Colonic mucosa (tissue), 4 donors: ENCODE measurements at regions not wholly inside any gene's neighbourhood (a gene's known extent, or its start where the extent isn't known, plus 50 kb on each side); places are given as distances from the start of the nearest gene placed in this dataset.

Source experiments
- DNase-seq: peaks from one replicate; pipeline ENCODE4 v3.0.0-alpha.2; 2020
- H3K27ac ChIP-seq: fragments of 200-600 bp; one replicate; pipeline ENCODE4 v1.8.0; 2021
- H3K27me3 ChIP-seq: fragments of 200-600 bp; one replicate; pipeline ENCODE4 v1.8.0; 2021
- H3K36me3 ChIP-seq: fragments of 200-600 bp; one replicate; pipeline ENCODE4 v1.8.0; 2021
- H3K4me1 ChIP-seq: fragments of 200-600 bp; one replicate; pipeline ENCODE4 v1.8.0; 2021; ENCODE audit warnings: mild to moderate bottlenecking
- H3K4me3 ChIP-seq: fragments of 200-600 bp; one replicate; pipeline ENCODE4 v1.8.0; 2021
- H3K9ac ChIP-seq, 2 donors: one replicate each; pipeline ENCODE4 v1.7.0; 2013; ENCODE audit warnings: control low read depth in 2 of 2, low read depth in 2 of 2, low read length in 2 of 2
- H3K9me3 ChIP-seq: fragments of 200-600 bp; one replicate; pipeline ENCODE4 v1.8.0; 2021
- intact Hi-C: fragments of 100-400 bp; cut with DNase I; formaldehyde crosslinking; loops from one replicate; pipeline ENCODE4 v1.14.1; 2022
- TF ChIP-seq, protein P1 (sequence below): fragments of 200-600 bp; IDR thresholded peaks from one replicate; pipeline ENCODE4 v1.8.0; 2022; ENCODE audit warnings: antibody characterized with exemption, mild to moderate bottlenecking
- donor health status: healthy.
- donor health status: DM: no; HTN: no; CAD: no.
- donor health status: DM: no; HTN: no; CAD: no.

- Histone ChIP-seq H3K27ac (no peak overlapping the region), H3K9ac (no peak overlapping the region)
- TF ChIP-seq, protein P1, sequence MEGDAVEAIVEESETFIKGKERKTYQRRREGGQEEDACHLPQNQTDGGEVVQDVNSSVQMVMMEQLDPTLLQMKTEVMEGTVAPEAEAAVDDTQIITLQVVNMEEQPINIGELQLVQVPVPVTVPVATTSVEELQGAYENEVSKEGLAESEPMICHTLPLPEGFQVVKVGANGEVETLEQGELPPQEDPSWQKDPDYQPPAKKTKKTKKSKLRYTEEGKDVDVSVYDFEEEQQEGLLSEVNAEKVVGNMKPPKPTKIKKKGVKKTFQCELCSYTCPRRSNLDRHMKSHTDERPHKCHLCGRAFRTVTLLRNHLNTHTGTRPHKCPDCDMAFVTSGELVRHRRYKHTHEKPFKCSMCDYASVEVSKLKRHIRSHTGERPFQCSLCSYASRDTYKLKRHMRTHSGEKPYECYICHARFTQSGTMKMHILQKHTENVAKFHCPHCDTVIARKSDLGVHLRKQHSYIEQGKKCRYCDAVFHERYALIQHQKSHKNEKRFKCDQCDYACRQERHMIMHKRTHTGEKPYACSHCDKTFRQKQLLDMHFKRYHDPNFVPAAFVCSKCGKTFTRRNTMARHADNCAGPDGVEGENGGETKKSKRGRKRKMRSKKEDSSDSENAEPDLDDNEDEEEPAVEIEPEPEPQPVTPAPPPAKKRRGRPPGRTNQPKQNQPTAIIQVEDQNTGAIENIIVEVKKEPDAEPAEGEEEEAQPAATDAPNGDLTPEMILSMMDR = no peak
Measured at GRCh38 chr3:181782306-181782954, 70.7 kb downstream of the SOX2 start.

GRCh38 chr3:181790561-181790960 lies 78.8 kb downstream of the SOX2 start:
- TF ChIP-seq, protein P1 = no peak
- H3K9me3 ChIP-seq = no peaks in the 10 kb centered on the region
- no peak for DNase-seq
- H3K27ac ChIP-seq = no peak overlapping the region
- no peak overlapping the region for H3K4me3 ChIP-seq
- H3K27me3 ChIP-seq = no peaks in the 10 kb centered on the region
- no peaks in the 10 kb centered on the region for H3K36me3 ChIP-seq
- H3K4me1 ChIP-seq = no peaks in the 10 kb centered on the region
- intact Hi-C loops = no loop called here
- no peak overlapping the region for H3K9ac ChIP-seq

More at GRCh38 chr3:181782306-181782954, 70.7 kb downstream of the SOX2 start:
- DNase-seq = no peak
- intact Hi-C loops = no loop called here
- no peaks in the 10 kb centered on the region for H3K36me3 ChIP-seq
- no peak overlapping the region for H3K4me3 ChIP-seq
- no peaks in the 10 kb centered on the region for H3K9me3 ChIP-seq
- H3K4me1 ChIP-seq = no peaks in the 10 kb centered on the region
- no peaks in the 10 kb centered on the region for H3K27me3 ChIP-seq

DNA sequence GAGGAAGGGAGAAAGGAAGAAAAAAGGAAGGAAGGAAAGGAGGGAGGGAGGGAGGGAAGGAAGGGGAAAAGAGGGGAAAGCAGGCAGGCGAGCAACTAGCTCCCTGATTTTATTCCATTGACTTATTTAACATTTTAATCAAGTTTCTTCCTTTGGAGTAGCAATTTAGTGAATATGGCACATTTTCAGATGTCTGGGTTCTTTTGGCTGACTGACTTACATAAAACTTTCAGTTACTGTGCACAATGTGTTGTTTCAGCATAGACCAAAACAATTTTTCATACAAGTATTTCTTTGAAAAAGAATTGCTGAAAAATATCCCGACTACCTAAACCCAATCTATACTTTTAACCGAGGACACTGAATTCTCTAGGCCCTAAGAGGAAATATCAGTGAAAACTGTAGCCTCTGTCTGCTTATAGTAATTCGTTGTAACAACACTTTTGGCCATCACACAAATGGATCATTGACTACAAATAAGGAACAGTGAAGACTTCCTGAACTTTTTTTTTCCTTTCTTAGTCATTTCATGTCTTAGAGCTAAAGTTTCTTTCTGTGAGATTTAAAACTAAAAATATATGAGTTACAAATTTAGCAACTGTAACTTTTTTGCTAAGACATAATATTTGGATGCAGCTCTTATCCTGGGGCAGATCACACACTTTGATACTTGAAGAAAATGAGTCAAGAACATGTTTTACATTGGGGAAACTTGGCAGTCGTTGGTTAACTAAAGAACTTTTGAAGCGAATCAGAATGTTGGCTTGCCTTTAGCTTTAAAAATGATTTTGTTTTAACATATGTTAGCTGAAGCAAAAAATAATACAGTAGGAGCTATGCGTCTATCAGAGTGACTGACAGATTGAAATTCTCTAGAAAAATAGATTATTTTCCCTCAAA lies 79.6 kb downstream of the SOX2 start:
- DNase-seq = no peak
- TF ChIP-seq, protein P1 = no peak
- no peak overlapping the region for H3K27ac ChIP-seq
- H3K4me3 ChIP-seq = no peak overlapping the region
- H3K4me1 ChIP-seq = no peaks in the 10 kb centered on the region
- H3K27me3 ChIP-seq = no peaks in the 10 kb centered on the region
- H3K9ac ChIP-seq = no peak overlapping the region
- no peaks in the 10 kb centered on the region for H3K9me3 ChIP-seq
- intact Hi-C loops = no loop called here
- no peaks in the 10 kb centered on the region for H3K36me3 ChIP-seq

DNA sequence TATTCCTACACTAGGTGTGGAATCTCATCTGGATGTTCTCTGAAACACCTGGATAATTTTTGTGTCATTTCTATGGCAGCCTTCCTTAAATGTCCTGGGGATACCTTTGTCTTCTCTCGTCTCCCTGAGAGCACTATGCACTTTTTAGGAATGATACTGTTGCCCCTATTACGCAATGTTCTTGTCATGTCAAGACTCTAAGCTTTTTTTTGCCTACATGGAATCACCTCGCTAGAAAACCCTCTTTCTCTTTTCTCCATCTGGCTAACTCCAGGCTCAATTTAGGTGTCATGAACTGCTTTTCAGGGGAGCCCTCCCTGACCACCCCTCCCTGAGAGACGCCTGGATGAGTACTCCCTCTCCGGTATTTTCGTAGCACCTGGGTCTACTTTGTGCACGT lies 81.3 kb downstream of the SOX2 start:
- TF ChIP-seq, protein P1 = no peak
- no peak for DNase-seq
- H3K36me3 ChIP-seq = no peaks in the 10 kb centered on the region
- H3K4me1 ChIP-seq = no peaks in the 10 kb centered on the region
- H3K4me3 ChIP-seq = no peak overlapping the region
- no peaks in the 10 kb centered on the region for H3K27me3 ChIP-seq
- intact Hi-C loops = no loop called here
- H3K9me3 ChIP-seq = no peaks in the 10 kb centered on the region
- H3K9ac ChIP-seq = no peak overlapping the region
- H3K27ac ChIP-seq = no peak overlapping the region

DNA sequence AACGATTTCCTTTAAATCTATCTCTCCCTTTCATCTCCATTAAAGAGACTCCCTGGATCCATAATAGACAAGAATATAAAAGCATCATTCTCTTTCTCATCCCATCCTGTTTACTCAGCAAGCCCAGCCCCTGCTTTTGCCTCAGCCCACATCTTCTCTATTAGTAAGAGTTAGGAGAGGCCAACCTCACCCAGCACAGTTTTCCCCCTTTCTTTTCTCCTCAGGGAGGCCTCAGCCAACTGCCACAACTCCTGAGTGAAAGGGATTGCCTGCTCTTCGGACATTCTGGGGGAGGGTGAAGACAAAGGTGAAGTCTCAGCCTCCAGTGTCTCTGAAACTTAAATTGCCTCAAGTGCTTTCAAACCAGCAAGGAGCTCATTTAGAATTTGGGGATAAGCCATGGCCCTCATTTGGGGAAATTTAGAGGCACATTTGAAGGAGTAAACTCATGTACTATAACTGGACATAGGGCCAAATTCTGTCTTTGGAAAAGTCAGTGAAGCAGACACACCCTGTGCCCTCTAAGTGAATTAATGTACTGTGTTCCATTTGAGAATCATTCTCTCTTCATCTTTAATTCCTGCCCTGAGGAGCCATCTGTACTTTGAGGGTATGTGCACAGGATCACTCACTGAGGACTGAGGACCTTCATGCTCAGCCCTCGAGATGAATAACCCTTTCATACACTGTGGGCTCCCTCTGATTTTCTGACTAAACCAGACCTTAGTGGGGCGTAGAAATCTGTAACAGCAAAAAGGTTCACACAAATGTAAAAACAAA lies 82.5 kb downstream of the SOX2 start:
- no peaks in the 10 kb centered on the region for H3K9me3 ChIP-seq
- no peak overlapping the region for H3K4me3 ChIP-seq
- H3K27ac ChIP-seq = no peak overlapping the region
- intact Hi-C loops = no loop called here
- TF ChIP-seq, protein P1 = no peak
- DNase-seq = no peak
- no peaks in the 10 kb centered on the region for H3K36me3 ChIP-seq
- no peak overlapping the region for H3K9ac ChIP-seq
- no peaks in the 10 kb centered on the region for H3K4me1 ChIP-seq
- H3K27me3 ChIP-seq = no peaks in the 10 kb centered on the region
